IMR-90 (cell line): ENCODE measurements at regions not wholly inside any gene's neighbourhood (a gene's known extent, or its start where the extent isn't known, plus 50 kb on each side); places are given as distances from the start of the nearest gene placed in this dataset.

Experiments used
- ATAC-seq: fragments of 200-7000 bp; cut with Tn5 transposase; 2 replicates; pipeline ENCODE4 v1.9.1; 2020; ENCODE audit warnings: low read depth, mild to moderate bottlenecking, moderate library complexity
- BruUV-seq: library from RNA; stranded (reverse); fragments of 400-500 nt; replicated peaks from 2 replicates; lab custom pipeline; 2021; lab: Mats Ljungman, UMichigan
- CTCF ChIA-PET: fragments of 300-600 bp; formaldehyde crosslinking; extraction: SDS; loops from one replicate; lab custom pipeline; 2021; ENCODE audit warnings: antibody characterized with exemption; lab: Yijun Ruan, JAX
- POLR2A ChIA-PET: fragments of 300-600 bp; sonication (Branson Sonifier 250); formaldehyde crosslinking; loops from one replicate; lab custom pipeline; 2022; ENCODE audit warnings: antibody characterized with exemption; ENCODE audit not compliant: unreplicated experiment; lab: Charles Lee
- DNase-seq: peaks from one replicate; pipeline ENCODE4 v3.0.0; 2013
- H2AFZ ChIP-seq: replicated peaks from 2 replicates; pipeline ENCODE3; 2013; ENCODE audit warnings: low read length, mild to moderate bottlenecking; ENCODE audit not compliant: poor library complexity
- H2AK5ac ChIP-seq: 2 replicates; pipeline ENCODE4 v1.6.1; 2013; ENCODE audit warnings: low read depth, low read length, inconsistent platforms
- H2AK9ac ChIP-seq: replicated peaks from 2 replicates; pipeline ENCODE3; 2013; ENCODE audit warnings: mild to moderate bottlenecking, low read depth, low read length, moderate library complexity; ENCODE audit not compliant: poor library complexity
- H2BK120ac ChIP-seq: 2 replicates; pipeline ENCODE4 v1.6.1; 2013; ENCODE audit warnings: low read depth, low read length, inconsistent platforms
- H2BK15ac ChIP-seq: 3 replicates; pipeline ENCODE4 v1.6.1; 2013; ENCODE audit warnings: low read depth, low read length, inconsistent platforms
- H2BK20ac ChIP-seq: 2 replicates; pipeline ENCODE4 v1.6.1; 2013; ENCODE audit warnings: low read depth, mild to moderate bottlenecking, inconsistent platforms, low read length, moderate library complexity
- H2BK5ac ChIP-seq: 2 replicates; pipeline ENCODE4 v1.6.1; 2013; ENCODE audit warnings: mild to moderate bottlenecking, low read depth, low read length, inconsistent platforms; ENCODE audit not compliant: poor library complexity, severe bottlenecking
- H3K14ac ChIP-seq: replicated peaks from 2 replicates; pipeline ENCODE4 v1.6.1; 2013; ENCODE audit warnings: low read depth, low read length, inconsistent platforms
- H3K18ac ChIP-seq: 2 replicates; pipeline ENCODE4 v1.6.1; 2013; ENCODE audit warnings: low read depth, low read length, control low read depth
- H3K23ac ChIP-seq: 2 replicates; pipeline ENCODE4 v1.6.1; 2013; ENCODE audit warnings: low read depth, low read length, inconsistent platforms
- H3K27ac ChIP-seq: 2 replicates; pipeline ENCODE4 v1.5.1; 2013; ENCODE audit warnings: mild to moderate bottlenecking, control low read depth, low read length; ENCODE audit not compliant: insufficient read depth
- H3K27me3 ChIP-seq: 2 replicates; pipeline ENCODE4 v1.6.1; 2013; ENCODE audit warnings: low read length; ENCODE audit not compliant: control insufficient read depth, insufficient read depth
- H3K36me3 ChIP-seq: 2 replicates; pipeline ENCODE4 v1.6.1; 2013; ENCODE audit warnings: low read length, mixed read lengths; ENCODE audit not compliant: control insufficient read depth, insufficient read depth
- H3K4ac ChIP-seq: 2 replicates; pipeline ENCODE4 v1.6.1; 2013; ENCODE audit warnings: low read depth, low read length, inconsistent platforms
- H3K4me1 ChIP-seq: 2 replicates; pipeline ENCODE4 v1.6.1; 2013; ENCODE audit warnings: low read length, mixed read lengths; ENCODE audit not compliant: control insufficient read depth, insufficient read depth
- H3K4me2 ChIP-seq: 2 replicates; pipeline ENCODE4 v1.6.1; 2013; ENCODE audit warnings: low read depth, mild to moderate bottlenecking, control low read depth, low read length, moderate library complexity
- H3K4me3 ChIP-seq: 2 replicates; pipeline ENCODE4 v1.5.1; 2013; ENCODE audit warnings: low read depth, mild to moderate bottlenecking, control low read depth, low read length, moderate library complexity; ENCODE audit not compliant: insufficient read depth
- H3K56ac ChIP-seq: 2 replicates; pipeline ENCODE4 v1.6.1; 2013; ENCODE audit warnings: low read length, inconsistent platforms; ENCODE audit not compliant: insufficient read depth; ENCODE audit errors: extremely low read depth
- H3K79me1 ChIP-seq, 2 experiments: 2 replicates each; pipeline ENCODE4 v1.6.1; 2013; ENCODE audit warnings: low read length in 2 of 2, inconsistent platforms in 1 of 2, low read depth in 1 of 2
- H3K9ac ChIP-seq: 2 replicates; pipeline ENCODE4 v1.6.1; 2013; ENCODE audit warnings: low read depth, low read length, control low read depth
- H3K9me1 ChIP-seq: 2 replicates; pipeline ENCODE4 v1.6.1; 2013; ENCODE audit warnings: low read length, inconsistent platforms; ENCODE audit not compliant: insufficient read depth
- H3K9me3 ChIP-seq: 2 replicates; pipeline ENCODE4 v1.6.1; 2013; ENCODE audit warnings: low read length; ENCODE audit not compliant: control insufficient read depth, insufficient read depth
- H4K20me1 ChIP-seq: 2 replicates; pipeline ENCODE4 v1.6.1; 2013; ENCODE audit warnings: low read length, inconsistent platforms; ENCODE audit not compliant: insufficient read depth
- H4K5ac ChIP-seq: 2 replicates; pipeline ENCODE4 v1.6.1; 2013; ENCODE audit warnings: mild to moderate bottlenecking, low read depth, low read length, control low read depth
- H4K8ac ChIP-seq, 2 experiments: 2 replicates each; pipeline ENCODE4 v1.6.1; 2013; ENCODE audit warnings: low read depth in 2 of 2, low read length in 2 of 2, control low read depth in 1 of 2, inconsistent platforms in 1 of 2
- H4K91ac ChIP-seq: 2 replicates; pipeline ENCODE4 v1.6.1; 2013; ENCODE audit warnings: low read depth, low read length, inconsistent platforms; ENCODE audit not compliant: insufficient read depth
- BHLHE40 ChIP-seq: fragments of 150-350 bp; IDR thresholded peaks from 2 replicates; pipeline ENCODE4 v1.6.1; 2016; ENCODE audit warnings: mild to moderate bottlenecking, low read depth, low read length
- CEBPB ChIP-seq: IDR thresholded peaks from 2 replicates; pipeline ENCODE4 v1.6.1; 2012; ENCODE audit warnings: low read depth, low read length, improper control_type of control experiment
- CHD1 ChIP-seq: IDR thresholded peaks from 2 replicates; pipeline ENCODE4 v1.6.1; 2012; ENCODE audit warnings: low read depth, low read length, improper control_type of control experiment
- ELK1 ChIP-seq: fragments of 150-350 bp; IDR thresholded peaks from 2 replicates; pipeline ENCODE4 v1.6.1; 2016; ENCODE audit warnings: low read depth, mild to moderate bottlenecking, low read length, moderate library complexity, borderline replicate concordance
- FOS ChIP-seq: fragments of 150-350 bp; IDR thresholded peaks from 2 replicates; pipeline ENCODE4 v1.6.1; 2016; ENCODE audit warnings: low read depth, low read length
- MAFK ChIP-seq: IDR thresholded peaks from 2 replicates; pipeline ENCODE4 v1.6.1; 2012; ENCODE audit warnings: low read depth, low read length, improper control_type of control experiment
- MAZ ChIP-seq: IDR thresholded peaks from 2 replicates; pipeline ENCODE4 v1.6.1; 2012; ENCODE audit warnings: low read depth, mild to moderate bottlenecking, low read length, improper control_type of control experiment, moderate library complexity, borderline replicate concordance
- MXI1 ChIP-seq: IDR thresholded peaks from 2 replicates; pipeline ENCODE4 v1.6.1; 2012; ENCODE audit warnings: low read depth, mild to moderate bottlenecking, low read length, moderate library complexity, borderline replicate concordance
- NFE2L2 ChIP-seq: fragments of 150-350 bp; IDR thresholded peaks from 2 replicates; pipeline ENCODE4 v1.6.1; 2016; ENCODE audit warnings: low read depth, mild to moderate bottlenecking, low read length
- POLR2A ChIP-seq: IDR thresholded peaks from 2 replicates; pipeline ENCODE4 v1.6.1; 2012; ENCODE audit warnings: mild to moderate bottlenecking, low read depth, low read length
- RAD21 ChIP-seq: IDR thresholded peaks from 2 replicates; pipeline ENCODE4 v1.6.1; 2012; ENCODE audit warnings: low read length, improper control_type of control experiment
- RCOR1 ChIP-seq: IDR thresholded peaks from 2 replicates; pipeline ENCODE4 v1.6.1; 2012; ENCODE audit warnings: mild to moderate bottlenecking, low read length, improper control_type of control experiment; ENCODE audit not compliant: insufficient replicate concordance
- RFX5 ChIP-seq: IDR thresholded peaks from 2 replicates; pipeline ENCODE4 v1.8.0; 2012; ENCODE audit warnings: low read depth, mild to moderate bottlenecking, low read length, moderate library complexity
- WGBS, 2 experiments: methylation state at CpG; one replicate each; pipeline versions ENCODE4 v1.1.5 to v1.1.7; 2013; ENCODE audit warnings: missing lambda C conversion rate in 2 of 2; ENCODE audit not compliant: insufficient read length in 1 of 2; ENCODE audit errors: extremely low coverage in 2 of 2; 5-methylcytosine and 5-hydroxymethylcytosine counted together
- dilution Hi-C: fragments of 300-500 bp; cut with HindIII; formaldehyde crosslinking; loops from one replicate; pipeline ENCODE4 v1.14.3; 2018; ENCODE audit warnings: low sequenced_read_pairs; ENCODE audit not compliant: unreplicated experiment
- in situ Hi-C: fragments of 300-500 bp; cut with MboI; formaldehyde crosslinking; loops from 3 replicates; pipeline ENCODE4 v1.14.3; 2019; ENCODE audit warnings: low sequenced_read_pairs, inconsistent platforms, mixed read lengths
- intact Hi-C: fragments of 100-400 bp; cut with micrococcal nuclease; formaldehyde crosslinking; loops from 2 replicates; pipeline ENCODE4 v1.10.0; 2022
- TF ChIP-seq, protein P1 (sequence below): fragments of 150-350 bp; IDR thresholded peaks from 2 replicates; pipeline ENCODE4 v1.6.1; 2017; ENCODE audit warnings: mild to moderate bottlenecking, antibody characterized with exemption, low read length, low read depth
- TF ChIP-seq, protein P2 (sequence below): conservative IDR thresholded peaks from 2 replicates; pipeline ENCODE4 v1.5.1; 2012; ENCODE audit warnings: mild to moderate bottlenecking, low read depth, low read length, improper control_type of control experiment

GRCh38 chr11:123253223-123253622 lies 58.2 kb upstream of the CLMP start:
- no peak overlapping the region for H3K23ac ChIP-seq
- H3K27me3 ChIP-seq: no peaks in the 10 kb centered on the region
- peaks cover 8% of the 10 kb centered on the region for H3K9me1 ChIP-seq
- H3K4me2 ChIP-seq: no peak overlapping the region
- intact Hi-C loops (loop anchor here (5.0 kb wide), 1 partner anchor 224 kb away; no protein-coding TSS in a partner anchor), in situ Hi-C loops (loop anchor here (25.0 kb wide), 1 partner anchor 391 kb away; no protein-coding TSS in a partner anchor), dilution Hi-C loops (loop anchor here (25.0 kb wide), 1 partner anchor 141 kb away; no protein-coding TSS in a partner anchor)
- ATAC-seq (no peak), DNase-seq (no peak)
- H3K14ac ChIP-seq: no peak overlapping the region
- TF ChIP-seq MXI1: no peak
- TF ChIP-seq, protein P1, sequence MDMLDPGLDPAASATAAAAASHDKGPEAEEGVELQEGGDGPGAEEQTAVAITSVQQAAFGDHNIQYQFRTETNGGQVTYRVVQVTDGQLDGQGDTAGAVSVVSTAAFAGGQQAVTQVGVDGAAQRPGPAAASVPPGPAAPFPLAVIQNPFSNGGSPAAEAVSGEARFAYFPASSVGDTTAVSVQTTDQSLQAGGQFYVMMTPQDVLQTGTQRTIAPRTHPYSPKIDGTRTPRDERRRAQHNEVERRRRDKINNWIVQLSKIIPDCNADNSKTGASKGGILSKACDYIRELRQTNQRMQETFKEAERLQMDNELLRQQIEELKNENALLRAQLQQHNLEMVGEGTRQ: no peak
- TF ChIP-seq RFX5: no peak
- no peak for TF ChIP-seq MAZ
- TF ChIP-seq RAD21: no peak
- TF ChIP-seq CHD1: no peak
- TF ChIP-seq FOS: no peak
- TF ChIP-seq ELK1: no peak
- TF ChIP-seq BHLHE40: no peak
- no peak for TF ChIP-seq MAFK
- TF ChIP-seq NFE2L2: no peak
- TF ChIP-seq, protein P2, sequence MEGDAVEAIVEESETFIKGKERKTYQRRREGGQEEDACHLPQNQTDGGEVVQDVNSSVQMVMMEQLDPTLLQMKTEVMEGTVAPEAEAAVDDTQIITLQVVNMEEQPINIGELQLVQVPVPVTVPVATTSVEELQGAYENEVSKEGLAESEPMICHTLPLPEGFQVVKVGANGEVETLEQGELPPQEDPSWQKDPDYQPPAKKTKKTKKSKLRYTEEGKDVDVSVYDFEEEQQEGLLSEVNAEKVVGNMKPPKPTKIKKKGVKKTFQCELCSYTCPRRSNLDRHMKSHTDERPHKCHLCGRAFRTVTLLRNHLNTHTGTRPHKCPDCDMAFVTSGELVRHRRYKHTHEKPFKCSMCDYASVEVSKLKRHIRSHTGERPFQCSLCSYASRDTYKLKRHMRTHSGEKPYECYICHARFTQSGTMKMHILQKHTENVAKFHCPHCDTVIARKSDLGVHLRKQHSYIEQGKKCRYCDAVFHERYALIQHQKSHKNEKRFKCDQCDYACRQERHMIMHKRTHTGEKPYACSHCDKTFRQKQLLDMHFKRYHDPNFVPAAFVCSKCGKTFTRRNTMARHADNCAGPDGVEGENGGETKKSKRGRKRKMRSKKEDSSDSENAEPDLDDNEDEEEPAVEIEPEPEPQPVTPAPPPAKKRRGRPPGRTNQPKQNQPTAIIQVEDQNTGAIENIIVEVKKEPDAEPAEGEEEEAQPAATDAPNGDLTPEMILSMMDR: no peak
- no peak for TF ChIP-seq RCOR1
- TF ChIP-seq CEBPB: no peak
- TF ChIP-seq POLR2A: no peak
- H3K4me3 ChIP-seq: no peak overlapping the region
- no peaks in the 10 kb centered on the region; the same call in 1 of the 2 replicates for H4K20me1 ChIP-seq
- H2BK5ac ChIP-seq: no peak overlapping the region
- H3K4ac ChIP-seq: 0 out of 2 replicates have a peak overlapping the region, but pooled peaks have one; percentile 9
- peak overlapping the region; percentile 68 for H3K18ac ChIP-seq
- ChIA-PET CTCF (interaction anchor here (1.3 kb wide), 1 partner anchor 88 kb away, joined by 3 read pairs; no protein-coding TSS in a partner anchor), POLR2A (interaction anchor here (0.5 to 1.0 kb wide), 2 partner anchors 151 to 191 kb away, joined by 3 to 12 read pairs; partner anchors contain the start of gene HSPA8)
- peak overlapping the region in 1 of 2 experiments; percentile 24; a peak in 1 of 4 replicates for H4K8ac ChIP-seq
- H4K5ac ChIP-seq: no peak overlapping the region
- 0 out of 3 replicates have a peak overlapping the region, but pooled peaks have one; percentile 13 for H2BK15ac ChIP-seq
- H2BK120ac ChIP-seq: no peak overlapping the region
- H4K91ac ChIP-seq: no peak overlapping the region
- H2AFZ ChIP-seq: no peak overlapping the region
- H3K36me3 ChIP-seq: no peaks in the 10 kb centered on the region
- BruUV-seq: no TSS peak
- no CpG with 5 or more reads among the region's 8 CpGs for WGBS, 2 experiments
- no peak overlapping the region for H3K56ac ChIP-seq
- no peak overlapping the region for H3K9ac ChIP-seq
- no peak overlapping the region; the same call in 1 of the 2 replicates for H3K27ac ChIP-seq
- H3K4me1 ChIP-seq: peaks cover 23% of the 10 kb centered on the region
- H3K9me3 ChIP-seq: 0 out of 2 replicates have a peak, but pooled peaks cover under 1% of the 10 kb centered on the region
- H2AK5ac ChIP-seq: peak overlapping the region; percentile 23; the same call in 1 of the 2 replicates
- no peak overlapping the region for H2AK9ac ChIP-seq
- no peaks in the 10 kb centered on the region for H3K79me1 ChIP-seq
- peak overlapping the region; percentile 4; the same call in 1 of the 2 replicates for H2BK20ac ChIP-seq
